Heart left ventricle (tissue), 16 donors: ENCODE measurements at regions not wholly inside any gene's neighbourhood (a gene's known extent, or its start where the extent isn't known, plus 50 kb on each side); places are given as distances from the start of the nearest gene placed in this dataset.
A peak's percentile ranks its signal among the peaks of the same experiment; 100 is the strongest.

ENCODE experiments used
- ATAC-seq, 4 donors: fragments of 200-7000 bp; cut with Tn5 transposase; one replicate each; pipeline ENCODE4 v1.9.1; 2020 to 2022; ENCODE audit warnings: moderate library complexity in 4 of 4, mild to moderate bottlenecking in 3 of 4, moderate number of reproducible peaks in 1 of 4
- DNase-seq, 5 donors: peaks; one replicate each; pipeline ENCODE4 v3.0.0-alpha.2; 2020
- H3K27ac ChIP-seq, 12 donors: fragments of 200-600 bp; sonication (generic) in 4 of 12; one replicate each; pipeline versions ENCODE4 v1.5.0 to v1.8.0; 2016 to 2022; ENCODE audit warnings: mild to moderate bottlenecking in 2 of 12
- H3K27me3 ChIP-seq, 9 donors: fragments of 200-600 bp; sonication (generic) in 2 of 9; one replicate each; pipeline versions ENCODE4 v1.5.1 to v1.8.0; 2016 to 2022; ENCODE audit warnings: mild to moderate bottlenecking in 3 of 9
- H3K36me3 ChIP-seq, 9 donors: fragments of 200-600 bp; sonication (generic) in 2 of 9; one replicate each; pipeline versions ENCODE4 v1.5.0 to v1.8.0; 2018 to 2022; ENCODE audit warnings: mild to moderate bottlenecking in 2 of 9
- H3K4me1 ChIP-seq, 12 donors: fragments of 200-600 bp; sonication (generic) in 4 of 12; one replicate each; pipeline versions ENCODE4 v1.5.0 to v1.8.0; 2016 to 2022; ENCODE audit warnings: mild to moderate bottlenecking in 3 of 12
- H3K4me3 ChIP-seq, 12 donors: fragments of 200-600 bp; sonication (generic) in 4 of 12; one replicate each; pipeline versions ENCODE4 v1.5.0 to v1.8.0; 2017 to 2022; ENCODE audit warnings: mild to moderate bottlenecking in 9 of 12, moderate library complexity in 4 of 12
- H3K9me3 ChIP-seq, 12 donors: fragments of 200-600 bp; sonication (generic) in 4 of 12; one replicate each; pipeline versions ENCODE4 v1.5.0 to v1.8.0; 2016 to 2022; ENCODE audit warnings: mild to moderate bottlenecking in 1 of 12
- POLR2A ChIP-seq, 2 donors: fragments of 450-650 bp; IDR thresholded peaks; one replicate each; pipeline ENCODE4 v1.6.1; 2017; ENCODE audit warnings: antibody characterized with exemption in 2 of 2, mild to moderate bottlenecking in 2 of 2, moderate library complexity in 2 of 2
- WGBS, 4 donors: extraction: QIAGEN DNeasy Blood & Tissue Kit in 2 of 4; methylation state at CpG; one replicate each; pipeline versions ENCODE4 v1.1.5 to v1.1.7; 2013 to 2018; 5-methylcytosine and 5-hydroxymethylcytosine counted together
- intact Hi-C, 10 donors: fragments of 100-400 bp; cut with DNase I; formaldehyde crosslinking; loops; one replicate each; pipeline versions ENCODE4 v1.11.1 to v1.14.2; 2022
- TF ChIP-seq, protein P1 (sequence below), 12 donors: fragments of 200-600 bp; sonication (generic) in 4 of 12; IDR thresholded peaks; one replicate each; pipeline versions ENCODE4 v1.5.0 to v1.8.0; 2018 to 2022; ENCODE audit warnings: antibody characterized with exemption in 12 of 12, mild to moderate bottlenecking in 5 of 12
- donor health status: ischemic (EF 13 %, LVEDD 7.1; RV severe dilation, severe dysfunction).
- donor health status: healthy with polysubstance abuse.
- donor health status: DM: no; HTN: yes; CAD: no.
- donor health status: DM: no; HTN: no; CAD: no.
- donor health status: ischemic (EF 25% LVEDD 6.9; RV normal size, moderate dysfunction).
- donor health status: ischemic (EF 25% LVEDD 5.7; RV mildly dilated, moderate dysfunction).
- donor health status: healthy.
- donor health status: DM: yes; HTN: yes; CAD: no.
- donor health status: ischemic (EF 35%, LVEDD 5.7; RV mildly dilated, moderate dysfunction).
- donor health status: nonischemic (EF 11% LVEDD 7.7; RV severe dilation, severe dysfunction).
- donor health status: DM: yes; HTN: yes; CAD: no.
- donor health status: PGD.
- donor health status: ischemic (EF 29% LVEDD 5.4; RV normal size, mild dysfunction).
- donor health status: nonischemic (EF 23%, LVEDD 6.1; RV moderate dilation, normal function).

- Histone ChIP-seq H3K4me3 (no peak overlapping the region), H3K27ac (peak overlapping the region in 1 of 12 donors; percentile 13), H3K27me3 (no peaks in the 10 kb centered on the region), H3K9me3 (no peaks in the 10 kb centered on the region), H3K4me1 (peaks cover 0 to 16% (median 7%) of the 10 kb centered on the region in 12 donors), H3K36me3 (no peaks in the 10 kb centered on the region)
- intact Hi-C loops = no loop called here
- DNase-seq = no peak
- no peak for ATAC-seq
- WGBS, 4 donors = 70 to 78% (median 72%) methylated on average over 3 of the region's 3 CpGs
- TF ChIP-seq POLR2A (IDR thresholded peaks at IDR 0.05) = no peak
- TF ChIP-seq, protein P1, sequence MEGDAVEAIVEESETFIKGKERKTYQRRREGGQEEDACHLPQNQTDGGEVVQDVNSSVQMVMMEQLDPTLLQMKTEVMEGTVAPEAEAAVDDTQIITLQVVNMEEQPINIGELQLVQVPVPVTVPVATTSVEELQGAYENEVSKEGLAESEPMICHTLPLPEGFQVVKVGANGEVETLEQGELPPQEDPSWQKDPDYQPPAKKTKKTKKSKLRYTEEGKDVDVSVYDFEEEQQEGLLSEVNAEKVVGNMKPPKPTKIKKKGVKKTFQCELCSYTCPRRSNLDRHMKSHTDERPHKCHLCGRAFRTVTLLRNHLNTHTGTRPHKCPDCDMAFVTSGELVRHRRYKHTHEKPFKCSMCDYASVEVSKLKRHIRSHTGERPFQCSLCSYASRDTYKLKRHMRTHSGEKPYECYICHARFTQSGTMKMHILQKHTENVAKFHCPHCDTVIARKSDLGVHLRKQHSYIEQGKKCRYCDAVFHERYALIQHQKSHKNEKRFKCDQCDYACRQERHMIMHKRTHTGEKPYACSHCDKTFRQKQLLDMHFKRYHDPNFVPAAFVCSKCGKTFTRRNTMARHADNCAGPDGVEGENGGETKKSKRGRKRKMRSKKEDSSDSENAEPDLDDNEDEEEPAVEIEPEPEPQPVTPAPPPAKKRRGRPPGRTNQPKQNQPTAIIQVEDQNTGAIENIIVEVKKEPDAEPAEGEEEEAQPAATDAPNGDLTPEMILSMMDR (IDR thresholded peaks at IDR 0.05) = no peak
These were observed 113.0 kb upstream of the RAP1B start for GRCh38 chr12:68497702-68498101.

DNA sequence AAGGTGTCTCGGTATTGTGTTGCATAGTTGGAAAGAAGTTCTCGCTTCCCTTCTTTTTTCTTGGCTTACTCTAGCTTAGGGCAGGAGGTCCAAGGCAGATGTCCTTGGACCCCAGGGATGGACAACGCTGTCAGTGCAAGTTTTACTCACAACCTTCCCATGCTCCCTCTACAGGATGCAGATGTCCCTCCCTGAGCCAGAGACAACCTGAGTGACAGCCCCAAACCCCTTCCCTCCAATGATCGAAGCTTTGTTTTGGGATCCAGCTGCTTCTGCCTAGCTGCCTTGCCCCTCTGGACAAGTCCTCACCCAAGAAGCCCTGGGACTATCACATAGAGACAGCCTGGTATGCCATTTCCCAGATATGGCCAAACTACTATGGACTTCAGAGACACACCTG lies 112.0 kb upstream of the RAP1B start:
- intact Hi-C loops = no loop called here
- H3K4me3 ChIP-seq = no peak overlapping the region
- no peak overlapping the region for H3K27ac ChIP-seq
- TF ChIP-seq, protein P1 (IDR thresholded peaks at IDR 0.05) = no peak
- TF ChIP-seq POLR2A (IDR thresholded peaks at IDR 0.05) = no peak
- WGBS, 4 donors = 80 to 90% (median 88%) methylated on average over 4 of the region's 4 CpGs
- no peaks in the 10 kb centered on the region for H3K9me3 ChIP-seq
- H3K27me3 ChIP-seq = no peaks in the 10 kb centered on the region
- DNase-seq = no peak
- no peaks in the 10 kb centered on the region for H3K36me3 ChIP-seq
- peaks cover 0 to 16% (median 7%) of the 10 kb centered on the region in 12 donors for H3K4me1 ChIP-seq
- no peak for ATAC-seq

DNA sequence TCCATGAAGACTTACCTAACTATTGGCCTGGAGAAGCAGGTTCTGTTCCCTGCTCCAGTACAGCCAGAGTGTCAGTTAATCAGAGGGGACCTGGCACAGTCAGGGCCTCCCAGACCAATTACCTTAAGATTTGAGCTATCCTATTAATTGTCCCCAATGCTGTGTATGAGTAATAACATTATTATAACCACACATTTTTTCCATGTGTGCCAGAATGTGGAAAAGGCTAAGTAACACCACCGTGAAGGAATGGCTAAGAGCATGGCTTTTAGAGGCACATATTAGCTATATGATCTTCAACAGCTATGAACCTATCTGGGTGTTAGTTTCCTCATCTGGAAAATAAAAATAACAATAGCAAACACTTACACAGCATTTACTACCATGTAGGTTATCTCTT lies 111.1 kb upstream of the RAP1B start:
- no peaks in the 10 kb centered on the region for H3K9me3 ChIP-seq
- no peak overlapping the region for H3K4me3 ChIP-seq
- WGBS, 4 donors = 83 to 96% (median 94%) methylated on average over 1 of the region's 1 CpG
- no peaks in the 10 kb centered on the region for H3K27me3 ChIP-seq
- no peaks in the 10 kb centered on the region for H3K36me3 ChIP-seq
- peaks cover 0 to 16% (median 7%) of the 10 kb centered on the region in 12 donors for H3K4me1 ChIP-seq
- no peak for DNase-seq
- no peak overlapping the region for H3K27ac ChIP-seq
- TF ChIP-seq POLR2A (IDR thresholded peaks at IDR 0.05) = no peak
- TF ChIP-seq, protein P1 (IDR thresholded peaks at IDR 0.05) = no peak
- intact Hi-C loops = no loop called here
- ATAC-seq = no peak

GRCh38 chr12:68501226-68501625 lies 109.5 kb upstream of the RAP1B start:
- Histone ChIP-seq H3K4me3 (no peak overlapping the region), H3K9me3 (no peaks in the 10 kb centered on the region), H3K27me3 (no peaks in the 10 kb centered on the region), H3K27ac (no peak overlapping the region), H3K36me3 (no peaks in the 10 kb centered on the region), H3K4me1 (peaks cover 0 to 3% (median 0%) of the 10 kb centered on the region in 12 donors)
- intact Hi-C loops = no loop called here
- no peak for ATAC-seq
- TF ChIP-seq POLR2A (IDR thresholded peaks at IDR 0.05) = no peak
- TF ChIP-seq, protein P1 (IDR thresholded peaks at IDR 0.05) = no peak
- 50 to 63% (median 58%) methylated on average over 3 of the region's 3 CpGs for WGBS, 4 donors
- DNase-seq = no peak
